ENCODE measurements at regions not wholly inside any gene's neighbourhood (a gene's known extent, or its start where the extent isn't known, plus 50 kb on each side); places are given as distances from the start of the nearest gene placed in this dataset.

- TF ChIP-seq POLR2A (IDR thresholded peaks at IDR 0.05; ENCODE audit: low read depth, low read length), result no peak
- TF ChIP-seq POLR2AphosphoS5 (IDR thresholded peaks at IDR 0.05; ENCODE audit: low read depth, low read length), result no peak
Observed at GRCh38 chr21:34220556-34221195, 143.1 kb upstream of the KCNE2 start.

Measured in GM12892 (cell line).